ENCODE measurements at regions not wholly inside any gene's neighbourhood (a gene's known extent, or its start where the extent isn't known, plus 50 kb on each side); places are given as distances from the start of the nearest gene placed in this dataset.
A peak's percentile ranks its signal among the peaks of the same experiment; 100 is the strongest.

DNA sequence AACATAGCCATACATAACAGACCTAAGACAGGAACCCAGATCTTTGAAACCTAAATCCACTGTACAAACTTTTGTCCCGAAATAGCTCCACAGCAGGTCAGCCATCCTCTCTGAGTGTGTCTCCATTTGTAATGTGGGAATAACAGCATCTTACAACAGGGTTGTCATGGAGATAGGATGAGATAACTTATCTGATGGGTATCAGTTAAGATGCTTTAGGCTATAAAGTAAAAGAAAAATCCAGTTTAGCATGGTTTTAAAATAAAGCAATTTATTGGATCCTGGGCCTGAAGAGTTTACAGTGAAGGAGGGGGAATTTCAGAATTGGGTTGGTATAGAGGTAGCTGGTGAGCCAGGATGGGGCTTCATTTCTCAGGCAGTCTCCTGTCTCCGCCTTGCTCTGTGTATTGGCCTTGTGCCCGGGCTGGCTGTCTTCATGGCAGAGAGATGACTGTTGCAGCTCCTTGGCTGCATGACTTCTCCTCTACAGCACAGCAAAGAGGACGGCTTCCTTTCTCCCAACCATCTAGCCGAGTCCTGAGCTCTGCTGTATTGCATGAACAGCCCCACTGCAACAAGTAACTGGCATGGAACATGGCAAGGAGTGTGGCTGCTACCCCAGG, 131.9 kb upstream of the PROK2 start:
- no peaks in the 10 kb centered on the region for H3K4me1 Mint-ChIP-seq

GRCh38 chr3:71912839-71913495, 128.0 kb upstream of the PROK2 start:
- Mint-ChIP-seq H3K36me3 (ENCODE audit: low read depth) (peaks cover 6% of the 10 kb centered on the region; the same call in 1 of the 3 replicates), H3K4me1 (peaks cover 10% of the 10 kb centered on the region), H3K9me3 (peaks cover 8% of the 10 kb centered on the region), H3K27me3 (ENCODE audit: insufficient read depth, low read depth, poor library complexity) (no peaks in the 10 kb centered on the region), H3K27ac (no peak overlapping the region), H3K4me3 (no peak overlapping the region)
- no peaks in the 10 kb centered on the region for H3F3A ChIP-seq (replicated peaks; ENCODE audit: low read depth)
- no peaks in the 10 kb centered on the region for H3K79me2 ChIP-seq (replicated peaks; ENCODE audit: insufficient read depth)
- H3K4me1 ChIP-seq (ENCODE audit: insufficient read depth): peaks cover 15% of the 10 kb centered on the region
- H3K9me2 ChIP-seq (ENCODE audit: insufficient read depth): no peaks in the 10 kb centered on the region
- H3K36me3 ChIP-seq (ENCODE audit: insufficient read depth): no peaks in the 10 kb centered on the region
- TF ChIP-seq EZH2 (IDR thresholded peaks at IDR 0.05; ENCODE audit: low read depth, unreplicated experiment) (no peak), CREB1 (CRISPR knock-in tag; IDR thresholded peaks at IDR 0.05; ENCODE audit: low read depth) (no peak), REST (IDR thresholded peaks at IDR 0.05; ENCODE audit: unreplicated experiment) (no peak), ZNF331 (CRISPR knock-in tag; IDR thresholded peaks at IDR 0.05; ENCODE audit: low read depth) (no peak), JUNB (IDR thresholded peaks at IDR 0.05; ENCODE audit: unreplicated experiment) (no peak), POLR2AphosphoS5 (IDR thresholded peaks at IDR 0.05; ENCODE audit: low read depth) (no peak), ZNF114 (CRISPR knock-in tag; IDR thresholded peaks at IDR 0.05) (no peak), EZH2phosphoT487 (IDR thresholded peaks at IDR 0.05; ENCODE audit: unreplicated experiment) (no peak)
- TF ChIP-seq, protein P1, sequence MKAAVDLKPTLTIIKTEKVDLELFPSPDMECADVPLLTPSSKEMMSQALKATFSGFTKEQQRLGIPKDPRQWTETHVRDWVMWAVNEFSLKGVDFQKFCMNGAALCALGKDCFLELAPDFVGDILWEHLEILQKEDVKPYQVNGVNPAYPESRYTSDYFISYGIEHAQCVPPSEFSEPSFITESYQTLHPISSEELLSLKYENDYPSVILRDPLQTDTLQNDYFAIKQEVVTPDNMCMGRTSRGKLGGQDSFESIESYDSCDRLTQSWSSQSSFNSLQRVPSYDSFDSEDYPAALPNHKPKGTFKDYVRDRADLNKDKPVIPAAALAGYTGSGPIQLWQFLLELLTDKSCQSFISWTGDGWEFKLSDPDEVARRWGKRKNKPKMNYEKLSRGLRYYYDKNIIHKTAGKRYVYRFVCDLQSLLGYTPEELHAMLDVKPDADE (IDR thresholded peaks at IDR 0.05): no peak
- TF ChIP-seq, protein P2, sequence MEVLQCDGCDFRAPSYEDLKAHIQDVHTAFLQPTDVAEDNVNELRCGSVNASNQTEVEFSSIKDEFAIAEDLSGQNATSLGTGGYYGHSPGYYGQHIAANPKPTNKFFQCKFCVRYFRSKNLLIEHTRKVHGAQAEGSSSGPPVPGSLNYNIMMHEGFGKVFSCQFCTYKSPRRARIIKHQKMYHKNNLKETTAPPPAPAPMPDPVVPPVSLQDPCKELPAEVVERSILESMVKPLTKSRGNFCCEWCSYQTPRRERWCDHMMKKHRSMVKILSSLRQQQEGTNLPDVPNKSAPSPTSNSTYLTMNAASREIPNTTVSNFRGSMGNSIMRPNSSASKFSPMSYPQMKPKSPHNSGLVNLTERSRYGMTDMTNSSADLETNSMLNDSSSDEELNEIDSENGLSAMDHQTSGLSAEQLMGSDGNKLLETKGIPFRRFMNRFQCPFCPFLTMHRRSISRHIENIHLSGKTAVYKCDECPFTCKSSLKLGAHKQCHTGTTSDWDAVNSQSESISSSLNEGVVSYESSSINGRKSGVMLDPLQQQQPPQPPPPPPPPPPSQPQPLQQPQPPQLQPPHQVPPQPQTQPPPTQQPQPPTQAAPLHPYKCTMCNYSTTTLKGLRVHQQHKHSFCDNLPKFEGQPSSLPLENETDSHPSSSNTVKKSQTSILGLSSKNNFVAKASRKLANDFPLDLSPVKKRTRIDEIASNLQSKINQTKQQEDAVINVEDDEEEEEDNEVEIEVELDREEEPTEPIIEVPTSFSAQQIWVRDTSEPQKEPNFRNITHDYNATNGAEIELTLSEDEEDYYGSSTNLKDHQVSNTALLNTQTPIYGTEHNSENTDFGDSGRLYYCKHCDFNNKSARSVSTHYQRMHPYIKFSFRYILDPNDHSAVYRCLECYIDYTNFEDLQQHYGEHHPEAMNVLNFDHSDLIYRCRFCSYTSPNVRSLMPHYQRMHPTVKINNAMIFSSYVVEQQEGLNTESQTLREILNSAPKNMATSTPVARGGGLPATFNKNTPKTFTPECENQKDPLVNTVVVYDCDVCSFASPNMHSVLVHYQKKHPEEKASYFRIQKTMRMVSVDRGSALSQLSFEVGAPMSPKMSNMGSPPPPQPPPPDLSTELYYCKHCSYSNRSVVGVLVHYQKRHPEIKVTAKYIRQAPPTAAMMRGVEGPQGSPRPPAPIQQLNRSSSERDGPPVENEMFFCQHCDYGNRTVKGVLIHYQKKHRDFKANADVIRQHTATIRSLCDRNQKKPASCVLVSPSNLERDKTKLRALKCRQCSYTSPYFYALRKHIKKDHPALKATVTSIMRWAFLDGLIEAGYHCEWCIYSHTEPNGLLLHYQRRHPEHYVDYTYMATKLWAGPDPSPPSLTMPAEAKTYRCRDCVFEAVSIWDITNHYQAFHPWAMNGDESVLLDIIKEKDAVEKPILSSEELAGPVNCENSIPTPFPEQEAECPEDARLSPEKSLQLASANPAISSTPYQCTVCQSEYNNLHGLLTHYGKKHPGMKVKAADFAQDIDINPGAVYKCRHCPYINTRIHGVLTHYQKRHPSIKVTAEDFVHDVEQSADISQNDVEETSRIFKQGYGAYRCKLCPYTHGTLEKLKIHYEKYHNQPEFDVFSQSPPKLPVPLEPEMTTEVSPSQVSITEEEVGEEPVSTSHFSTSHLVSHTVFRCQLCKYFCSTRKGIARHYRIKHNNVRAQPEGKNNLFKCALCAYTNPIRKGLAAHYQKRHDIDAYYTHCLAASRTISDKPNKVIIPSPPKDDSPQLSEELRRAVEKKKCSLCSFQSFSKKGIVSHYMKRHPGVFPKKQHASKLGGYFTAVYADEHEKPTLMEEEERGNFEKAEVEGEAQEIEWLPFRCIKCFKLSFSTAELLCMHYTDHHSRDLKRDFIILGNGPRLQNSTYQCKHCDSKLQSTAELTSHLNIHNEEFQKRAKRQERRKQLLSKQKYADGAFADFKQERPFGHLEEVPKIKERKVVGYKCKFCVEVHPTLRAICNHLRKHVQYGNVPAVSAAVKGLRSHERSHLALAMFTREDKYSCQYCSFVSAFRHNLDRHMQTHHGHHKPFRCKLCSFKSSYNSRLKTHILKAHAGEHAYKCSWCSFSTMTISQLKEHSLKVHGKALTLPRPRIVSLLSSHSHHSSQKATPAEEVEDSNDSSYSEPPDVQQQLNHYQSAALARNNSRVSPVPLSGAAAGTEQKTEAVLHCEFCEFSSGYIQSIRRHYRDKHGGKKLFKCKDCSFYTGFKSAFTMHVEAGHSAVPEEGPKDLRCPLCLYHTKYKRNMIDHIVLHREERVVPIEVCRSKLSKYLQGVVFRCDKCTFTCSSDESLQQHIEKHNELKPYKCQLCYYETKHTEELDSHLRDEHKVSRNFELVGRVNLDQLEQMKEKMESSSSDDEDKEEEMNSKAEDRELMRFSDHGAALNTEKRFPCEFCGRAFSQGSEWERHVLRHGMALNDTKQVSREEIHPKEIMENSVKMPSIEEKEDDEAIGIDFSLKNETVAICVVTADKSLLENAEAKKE (CRISPR knock-in tag; IDR thresholded peaks at IDR 0.05): no peak
- ATAC-seq (no peak), DNase-seq (ENCODE audit: low spot score) (no peak)
- no peak overlapping the region for H3K4me3 ChIP-seq
- no peak overlapping the region for H3K27ac ChIP-seq (ENCODE audit: low read depth)
- H3K27me3 ChIP-seq (ENCODE audit: insufficient read depth): no peaks in the 10 kb centered on the region
- H4K20me1 ChIP-seq (replicated peaks; ENCODE audit: insufficient read depth): no peaks in the 10 kb centered on the region
- H3K4me2 ChIP-seq: no peak overlapping the region
- H2AFZ ChIP-seq: peak overlapping the region; percentile 32; the same call in 1 of the 2 replicates

More for the DNA sequence above, 131.9 kb upstream of the PROK2 start:
- ATAC-seq (no peak), DNase-seq (ENCODE audit: low spot score) (no peak)
- H3K36me3 Mint-ChIP-seq (ENCODE audit: low read depth): peaks cover 4% of the 10 kb centered on the region; the same call in 1 of the 3 replicates
- Histone ChIP-seq H3K9me2 (ENCODE audit: insufficient read depth) (peaks cover 17% of the 10 kb centered on the region), H2AFZ (no peak overlapping the region), H3F3A (replicated peaks; ENCODE audit: low read depth) (no peaks in the 10 kb centered on the region), H3K27ac (ENCODE audit: low read depth) (no peak overlapping the region), H3K79me2 (replicated peaks; ENCODE audit: insufficient read depth) (no peaks in the 10 kb centered on the region), H3K4me3 (no peak overlapping the region), H3K27me3 (ENCODE audit: insufficient read depth) (no peaks in the 10 kb centered on the region), H3K4me2 (no peak overlapping the region), H4K20me1 (replicated peaks; ENCODE audit: insufficient read depth) (no peaks in the 10 kb centered on the region), H3K4me1 (ENCODE audit: insufficient read depth) (no peaks in the 10 kb centered on the region), H3K36me3 (ENCODE audit: insufficient read depth) (no peaks in the 10 kb centered on the region)
- H3K27me3 Mint-ChIP-seq (ENCODE audit: insufficient read depth, low read depth, poor library complexity): no peaks in the 10 kb centered on the region
- H3K4me3 Mint-ChIP-seq: no peak overlapping the region
- TF ChIP-seq EZH2phosphoT487 (IDR thresholded peaks at IDR 0.05; ENCODE audit: unreplicated experiment) (no peak), POLR2AphosphoS5 (IDR thresholded peaks at IDR 0.05; ENCODE audit: low read depth) (no peak)
- peaks cover 5% of the 10 kb centered on the region for H3K9me3 Mint-ChIP-seq
- no peak overlapping the region for H3K27ac Mint-ChIP-seq
